GM18909 (cell line): ENCODE measurements at regions not wholly inside any gene's neighbourhood (a gene's known extent, or its start where the extent isn't known, plus 50 kb on each side); places are given as distances from the start of the nearest gene placed in this dataset.
"Not testable (repeated sequence)": the region's sequence is repeated elsewhere in the genome, so short reads cannot be mapped to it uniquely, and the experiment has no call there.

Experiments
- ATAC-seq: cut with Tn5 transposase; IDR thresholded peaks from one replicate; pipeline ENCODE4 v1.9.1; 2021; ENCODE audit warnings: mild to moderate bottlenecking; ENCODE audit not compliant: unreplicated experiment, poor library complexity

DNA sequence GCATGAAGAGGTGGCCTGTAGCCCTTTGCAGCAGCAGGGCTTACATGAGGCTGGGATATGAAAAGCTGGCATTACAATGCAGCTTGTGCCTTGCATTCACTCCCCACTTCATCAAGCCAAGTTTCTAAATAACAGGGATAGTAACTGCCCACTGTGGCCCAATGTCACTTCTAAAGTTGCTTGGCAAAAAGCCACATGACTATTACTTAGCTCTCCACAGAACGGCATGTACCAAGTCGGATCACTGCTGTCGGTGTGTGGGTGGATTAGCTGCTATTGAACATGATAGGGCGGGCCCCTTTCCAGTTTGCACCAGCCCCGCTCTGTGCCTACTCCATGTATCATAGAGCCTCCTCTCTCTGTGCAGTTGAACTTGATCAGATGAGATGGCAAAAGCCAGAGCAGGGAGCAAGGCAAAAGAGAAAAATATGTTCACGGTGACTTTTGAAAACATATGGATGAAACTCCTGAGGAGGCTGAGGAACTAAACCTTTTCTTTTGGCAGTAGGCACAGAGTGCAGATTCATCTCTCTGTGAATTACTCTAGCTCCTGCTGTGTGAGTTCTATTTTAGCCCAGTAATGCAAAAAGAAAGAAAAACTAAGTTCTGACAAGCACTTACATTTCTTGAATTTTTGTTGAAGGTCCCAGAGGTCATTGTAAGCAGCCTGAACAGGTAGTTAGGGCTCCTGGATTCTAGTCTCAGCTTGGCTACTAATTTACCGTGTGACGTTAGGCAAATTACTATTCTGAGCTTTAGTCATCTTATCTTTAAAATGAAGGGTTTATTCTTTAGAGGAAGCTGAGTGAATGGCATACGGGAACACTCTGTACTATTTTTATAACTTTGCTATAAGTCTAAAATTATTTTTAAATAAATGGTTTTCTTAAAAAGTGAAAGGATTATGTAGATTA is 125.6 kb upstream of the NBPF9 start:
- not testable (repeated sequence) for ATAC-seq

DNA sequence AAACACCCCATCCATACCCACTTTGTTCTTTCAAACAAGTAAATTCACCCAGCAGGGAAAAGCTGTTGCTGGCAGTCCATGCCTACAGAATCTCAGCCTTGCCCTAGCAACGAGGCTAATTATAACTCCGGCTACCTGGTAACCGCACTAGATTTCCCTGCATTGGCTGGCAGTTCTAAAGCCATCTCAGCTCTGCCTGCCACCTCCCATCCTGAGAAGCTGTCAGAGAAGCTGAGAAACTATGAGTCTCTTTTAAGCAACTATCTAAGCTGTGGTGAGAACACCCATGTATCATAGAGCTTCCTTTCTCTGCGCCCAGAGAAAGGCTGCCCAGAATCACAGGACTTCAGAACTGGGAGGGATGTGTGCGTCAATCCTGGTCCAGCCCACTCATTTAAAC is 126.5 kb upstream of the NBPF9 start:
- ATAC-seq = not testable (repeated sequence)

DNA sequence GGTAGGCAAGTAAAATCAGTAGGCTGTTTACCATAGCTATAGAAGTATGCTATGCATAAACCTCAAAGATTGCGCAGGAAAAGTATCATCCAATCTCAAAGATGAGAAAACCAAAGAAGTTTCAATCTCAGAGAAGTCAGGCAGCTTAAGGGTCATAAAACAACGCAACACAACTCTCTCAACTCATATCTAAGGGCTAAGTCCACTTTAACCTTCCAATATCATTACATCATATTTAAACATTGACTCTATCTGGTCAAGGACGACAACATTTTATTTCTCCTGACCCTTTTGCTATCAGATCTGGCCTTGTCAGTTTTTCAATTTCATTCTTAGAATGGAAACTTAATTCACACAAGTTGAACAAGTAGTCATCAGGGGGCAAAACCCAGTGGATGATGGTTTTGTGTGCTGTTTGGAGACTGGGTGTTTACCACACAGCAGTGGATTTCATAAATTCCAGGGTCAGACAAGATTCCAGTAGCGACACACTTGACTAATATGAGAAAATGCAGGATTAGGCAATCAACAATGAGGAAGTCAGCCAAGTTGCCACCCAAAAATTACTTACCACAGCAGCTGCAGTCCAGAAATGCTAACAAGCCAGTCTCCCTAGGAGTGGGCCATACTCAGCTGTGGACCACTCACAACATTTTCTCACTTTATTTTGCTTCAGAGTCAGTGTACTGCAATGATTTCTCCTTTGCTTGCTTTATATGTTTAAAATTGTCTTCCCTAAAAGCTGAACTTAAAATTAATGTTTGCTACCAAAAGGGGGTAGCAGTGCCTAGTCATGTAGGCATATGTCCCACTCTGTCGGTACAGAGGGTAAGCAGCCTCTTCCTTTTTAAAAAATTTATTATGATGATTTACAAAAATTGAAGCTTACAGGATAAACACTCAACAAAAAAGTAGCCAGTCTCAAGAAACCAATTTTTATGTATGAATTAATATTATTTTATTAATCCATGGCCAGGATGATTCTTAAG is 131.9 kb upstream of the NBPF9 start:
- not testable (repeated sequence) for ATAC-seq

DNA sequence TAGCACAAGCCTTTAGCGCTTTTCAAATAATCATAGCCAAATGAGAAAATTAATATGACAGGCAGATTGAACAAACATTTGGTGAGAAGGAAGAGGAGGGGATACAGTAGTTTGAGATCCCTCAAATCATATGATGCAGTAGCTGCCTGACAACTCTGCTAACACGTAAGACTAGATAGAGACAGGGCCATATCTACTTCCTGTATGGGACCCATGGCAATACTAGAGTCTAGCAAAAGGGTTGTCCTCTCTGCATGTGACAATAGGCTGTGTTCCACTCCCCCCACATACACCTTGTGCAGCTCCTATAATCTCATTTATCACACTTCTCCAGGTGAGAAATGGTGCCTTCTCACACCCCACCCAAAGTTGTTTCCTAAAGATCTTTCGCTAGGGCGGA is 134.2 kb upstream of the NBPF9 start:
- ATAC-seq = not testable (repeated sequence)

DNA sequence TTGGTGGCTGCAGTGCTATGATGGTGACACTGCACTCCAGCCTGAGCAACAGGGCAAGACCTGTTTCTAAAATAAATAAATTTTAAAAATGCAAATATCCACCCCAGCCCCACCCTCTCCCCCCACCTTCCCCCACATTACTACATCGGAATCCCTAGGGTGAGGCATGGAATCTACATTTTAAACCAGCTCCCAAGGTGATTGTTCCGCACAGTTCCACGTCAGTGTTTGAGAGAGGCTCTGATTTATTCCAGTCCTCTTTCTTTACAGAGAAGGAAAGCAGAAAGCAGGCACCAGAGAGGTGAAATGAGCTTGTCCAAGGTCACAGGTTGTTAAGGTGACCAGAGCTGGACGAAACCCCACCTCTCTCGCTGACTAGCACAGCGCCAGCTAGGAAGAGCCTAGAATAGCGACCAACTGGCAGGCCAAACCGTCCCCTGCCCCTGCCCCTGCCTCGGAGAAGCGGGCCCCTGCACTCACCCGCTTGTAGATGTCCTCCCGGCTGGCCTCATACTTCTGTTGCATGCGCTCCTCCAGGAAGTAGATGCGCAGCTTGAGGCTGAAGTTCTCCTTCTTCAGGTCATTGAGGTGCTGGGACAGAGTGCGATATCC is 136.7 kb upstream of the NBPF9 start:
- not testable (repeated sequence) for ATAC-seq

DNA sequence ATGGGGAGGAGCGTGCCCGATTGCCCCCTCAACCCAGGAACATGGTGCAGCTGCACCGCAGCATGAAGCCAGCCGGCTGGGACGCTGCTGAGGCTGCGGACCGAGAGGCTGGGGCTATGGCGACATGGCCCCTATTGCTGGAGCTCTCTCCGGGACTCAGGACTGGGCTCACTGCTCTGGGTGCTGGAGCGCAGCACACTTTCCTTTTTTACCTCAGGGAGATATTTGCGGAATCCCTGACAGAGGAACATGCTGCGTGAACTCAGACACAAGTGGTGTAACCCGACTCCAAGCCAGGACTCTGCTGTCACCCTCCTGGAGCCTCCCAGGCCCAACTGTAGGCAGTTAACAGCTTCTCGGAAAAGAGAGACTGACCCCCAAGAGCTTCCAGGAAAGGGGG is 137.2 kb upstream of the NBPF9 start:
- ATAC-seq = not testable (repeated sequence)

DNA sequence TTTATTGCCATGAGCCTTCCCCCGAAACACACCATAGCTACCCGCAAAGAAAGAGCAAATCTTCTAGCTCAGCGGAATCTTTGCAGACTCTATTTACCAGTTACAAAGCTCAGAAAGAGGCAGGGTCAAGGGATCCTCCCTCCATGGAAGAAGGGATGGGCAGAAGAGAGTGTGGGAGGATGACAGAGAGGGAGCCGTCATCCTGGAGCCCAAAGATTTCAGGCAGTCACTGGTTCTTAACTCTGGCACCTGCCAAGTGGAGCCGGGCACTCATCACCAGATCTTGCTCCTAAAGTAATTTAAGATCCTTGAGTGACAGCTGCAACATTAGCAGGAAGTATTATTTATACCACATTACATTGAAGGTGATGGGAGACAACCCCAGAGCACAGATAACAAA is 137.9 kb upstream of the NBPF9 start:
- not testable (repeated sequence) for ATAC-seq

DNA sequence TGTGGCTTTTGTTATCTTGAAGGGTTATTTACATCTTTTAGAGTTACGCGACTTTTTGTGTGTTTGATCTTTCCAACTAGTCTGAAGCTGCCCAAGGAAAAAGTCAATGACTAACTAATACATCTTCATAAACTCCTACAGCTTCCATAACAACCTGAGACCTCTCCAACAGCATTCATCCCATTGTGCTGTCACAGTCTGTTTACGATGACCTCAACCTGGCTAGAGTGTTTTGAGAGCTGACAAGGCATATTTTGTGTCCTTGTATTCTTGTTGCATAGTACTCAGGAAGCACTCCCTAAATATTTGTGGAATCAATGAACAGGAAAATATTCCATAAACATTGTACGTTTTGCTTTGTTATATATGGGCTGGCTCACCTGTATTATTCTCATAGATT is 140.2 kb upstream of the NBPF9 start:
- ATAC-seq = not testable (repeated sequence)

DNA sequence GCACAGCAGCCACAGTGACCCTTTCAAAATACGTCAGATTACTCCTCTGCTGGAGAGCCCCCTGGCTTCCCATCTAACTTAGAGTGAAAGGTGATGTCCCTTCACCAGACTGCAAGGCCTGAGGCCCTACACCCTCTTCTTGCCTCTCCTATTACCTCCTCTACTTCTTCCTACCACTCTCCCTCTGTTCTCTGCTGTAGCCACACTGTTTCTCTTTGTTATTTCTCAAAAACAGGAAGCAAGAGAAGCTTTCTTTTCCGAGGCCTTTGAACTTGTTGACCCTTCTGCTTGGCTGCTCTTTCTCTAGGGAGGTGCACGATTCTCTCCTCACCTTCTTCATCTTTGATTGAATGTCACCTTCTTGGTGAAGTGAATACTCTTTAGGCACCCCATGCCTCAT is 141.3 kb upstream of the NBPF9 start:
- not testable (repeated sequence) for ATAC-seq

DNA sequence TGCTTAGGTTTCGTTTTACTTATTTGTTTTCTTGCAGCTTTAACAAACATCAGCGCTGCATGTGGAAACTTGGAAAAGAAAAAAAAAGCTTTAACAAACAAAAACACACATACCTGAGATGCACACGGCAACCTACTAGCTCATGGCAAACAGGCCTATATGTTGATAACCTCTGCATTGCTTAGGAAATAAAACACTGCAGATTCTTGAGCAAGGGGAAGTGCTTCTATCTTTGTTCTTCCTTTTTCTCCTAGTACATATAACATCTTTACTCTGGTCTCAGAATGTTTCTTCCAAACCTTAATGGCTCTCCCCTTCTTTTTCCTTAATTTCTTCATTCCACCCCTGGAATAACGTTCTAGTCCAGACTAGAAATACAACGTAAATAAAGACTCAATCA is 142.9 kb upstream of the NBPF9 start:
- ATAC-seq = not testable (repeated sequence)

DNA sequence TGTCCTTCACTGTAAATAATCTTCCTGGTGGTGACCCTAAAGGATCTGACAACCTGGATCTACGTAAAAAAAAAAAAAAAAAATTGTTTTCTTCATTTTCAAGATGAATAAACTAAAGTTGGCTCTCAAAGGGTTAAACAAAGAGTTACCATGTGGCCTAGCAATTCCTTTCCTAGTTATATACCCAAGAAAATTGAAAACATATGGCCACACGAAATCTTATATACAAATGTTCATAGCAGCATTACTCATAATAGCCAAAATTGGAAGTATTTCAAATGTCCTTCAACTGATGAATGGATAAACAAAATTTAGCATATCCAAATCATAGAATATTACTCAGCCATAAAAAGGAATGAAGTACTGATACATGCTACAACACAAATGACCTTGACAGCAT is 145.3 kb upstream of the NBPF9 start:
- ATAC-seq = not testable (repeated sequence)

DNA sequence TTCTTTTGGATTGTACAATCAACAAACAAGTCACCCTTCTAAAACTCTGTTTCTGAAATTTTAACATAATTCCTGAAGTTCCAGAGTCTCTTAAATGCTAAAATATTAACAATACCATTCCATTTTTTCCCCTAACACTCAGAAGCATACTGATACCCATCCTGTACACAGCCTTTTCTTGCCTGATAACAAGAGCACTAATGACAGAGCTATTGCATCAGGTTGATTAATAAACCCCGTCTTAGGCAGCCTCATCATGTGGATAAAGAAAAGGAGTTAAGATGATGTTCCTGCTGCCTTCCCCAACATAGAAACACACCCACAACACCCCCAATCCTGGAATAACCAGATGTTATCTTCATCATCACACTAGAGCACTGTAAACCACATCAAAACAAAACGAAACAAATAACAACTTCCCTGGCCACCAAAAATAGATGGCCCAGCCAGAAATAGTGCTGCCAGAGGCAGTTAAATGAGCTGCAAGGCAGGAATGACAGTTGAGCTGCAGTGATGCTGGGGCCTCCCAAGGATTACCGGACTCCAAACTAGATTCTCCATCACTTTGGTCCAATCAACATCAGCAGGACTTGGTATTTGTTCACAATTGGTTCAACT is 146.6 kb upstream of the NBPF9 start:
- not testable (repeated sequence) for ATAC-seq

DNA sequence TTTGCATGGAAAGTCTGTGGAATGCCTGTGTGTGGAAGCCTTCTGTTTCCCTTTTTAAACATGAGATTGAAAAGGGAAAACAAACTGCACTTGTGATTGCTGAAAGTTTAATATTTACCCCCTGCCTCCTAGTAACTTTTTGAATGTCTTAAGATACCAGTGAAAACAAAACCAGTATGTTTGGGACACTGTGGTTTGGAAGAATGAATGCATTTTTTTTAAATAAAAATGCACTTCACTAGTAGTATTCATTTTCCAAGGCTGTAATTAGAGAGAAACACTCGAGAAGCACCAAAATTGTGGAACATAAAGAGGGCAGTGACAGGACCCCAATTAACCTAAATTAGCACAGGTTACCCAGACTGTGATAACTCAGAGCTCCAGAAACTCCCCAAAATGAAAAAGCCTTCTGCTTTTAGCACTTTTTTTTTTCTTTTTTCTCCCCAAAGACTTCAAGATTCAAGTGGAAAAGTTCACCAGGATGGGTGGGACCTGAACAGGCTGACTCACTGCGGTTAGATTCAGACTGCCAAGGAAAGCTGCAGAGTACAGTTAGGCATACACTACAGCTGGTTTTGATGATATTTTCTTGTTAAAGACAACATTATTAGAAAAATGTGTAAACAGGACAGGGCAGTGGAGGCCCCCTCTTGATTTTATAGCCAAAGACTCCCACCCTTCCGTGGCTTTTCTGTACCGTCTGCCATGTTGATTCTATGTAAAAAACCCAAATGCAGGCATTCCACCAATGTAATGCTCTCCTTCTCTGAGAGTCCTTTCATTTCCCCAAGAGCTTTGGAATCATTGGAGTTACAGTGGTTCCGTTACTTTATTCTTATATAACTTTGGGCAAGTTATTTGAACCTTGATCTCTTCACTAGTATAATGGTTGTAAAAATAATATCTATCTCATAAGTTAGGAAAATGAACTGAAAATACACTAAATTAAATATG is 151.8 kb upstream of the NBPF9 start:
- ATAC-seq = not testable (repeated sequence)

DNA sequence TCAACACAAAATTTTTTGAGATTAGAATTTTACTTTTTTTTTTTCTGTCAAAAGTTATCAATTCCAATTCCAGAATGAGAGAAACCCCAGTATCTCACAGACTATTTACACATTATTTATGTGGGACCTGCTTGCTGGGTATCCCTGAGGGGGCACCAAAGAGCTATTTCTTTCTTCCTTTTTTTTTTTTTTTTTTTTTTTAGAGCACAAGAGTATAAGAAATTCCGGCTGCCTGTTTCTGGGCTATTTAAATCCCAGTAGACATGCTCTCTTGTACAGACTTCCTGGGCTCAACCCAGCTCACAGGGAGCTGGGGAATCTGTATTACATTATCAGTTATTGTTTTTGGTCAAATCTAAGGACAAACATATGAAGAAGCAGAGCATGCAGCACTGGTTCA is 156.9 kb upstream of the NBPF9 start:
- ATAC-seq = not testable (repeated sequence)

DNA sequence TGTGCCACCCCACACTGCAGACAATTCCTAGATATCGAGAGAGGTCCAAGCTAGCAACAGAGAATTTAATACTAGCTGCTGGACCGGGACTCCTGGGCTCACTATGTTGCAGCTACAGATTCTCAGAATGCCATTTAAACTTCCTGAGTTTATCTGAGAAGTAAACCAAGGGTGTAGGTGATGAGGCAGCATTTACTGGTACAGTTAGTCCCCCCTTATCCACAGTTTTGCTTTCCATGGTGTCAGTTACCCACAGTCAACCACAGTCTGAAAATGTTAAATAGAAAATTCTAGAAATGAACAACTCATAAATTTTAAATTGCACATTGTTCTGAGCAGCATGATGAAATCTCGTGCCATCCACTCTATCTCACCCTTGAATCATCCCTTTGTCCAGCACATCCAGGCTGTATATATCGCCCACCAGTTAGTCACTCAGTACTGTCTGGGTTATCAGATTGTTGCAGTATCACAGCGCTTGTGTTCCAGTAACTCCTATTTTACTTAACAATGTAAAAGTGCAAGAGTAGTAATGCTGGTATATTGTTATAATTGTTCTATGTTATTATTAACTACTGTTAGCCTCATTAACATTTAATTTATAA is 157.5 kb upstream of the NBPF9 start:
- ATAC-seq = not testable (repeated sequence)

DNA sequence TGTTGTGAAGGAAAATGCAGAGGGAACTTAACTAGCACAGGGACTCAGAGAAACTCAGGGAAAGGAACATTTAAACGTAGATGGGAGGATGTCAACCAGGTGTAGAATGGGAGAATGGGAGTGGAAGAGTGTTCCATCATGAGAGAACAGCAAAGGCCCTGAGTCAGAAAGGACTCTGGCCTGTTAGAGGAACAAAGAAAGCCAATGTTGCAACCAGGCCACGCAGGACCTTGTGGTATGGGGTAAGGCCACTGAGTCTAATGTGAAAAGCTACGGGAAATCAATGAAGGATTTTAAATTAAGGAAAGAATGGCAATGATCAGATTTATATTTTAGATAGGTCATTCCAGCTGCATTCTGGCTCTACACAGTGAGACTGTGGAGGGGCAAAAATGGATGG is 163.9 kb upstream of the NBPF9 start:
- ATAC-seq = not testable (repeated sequence)

DNA sequence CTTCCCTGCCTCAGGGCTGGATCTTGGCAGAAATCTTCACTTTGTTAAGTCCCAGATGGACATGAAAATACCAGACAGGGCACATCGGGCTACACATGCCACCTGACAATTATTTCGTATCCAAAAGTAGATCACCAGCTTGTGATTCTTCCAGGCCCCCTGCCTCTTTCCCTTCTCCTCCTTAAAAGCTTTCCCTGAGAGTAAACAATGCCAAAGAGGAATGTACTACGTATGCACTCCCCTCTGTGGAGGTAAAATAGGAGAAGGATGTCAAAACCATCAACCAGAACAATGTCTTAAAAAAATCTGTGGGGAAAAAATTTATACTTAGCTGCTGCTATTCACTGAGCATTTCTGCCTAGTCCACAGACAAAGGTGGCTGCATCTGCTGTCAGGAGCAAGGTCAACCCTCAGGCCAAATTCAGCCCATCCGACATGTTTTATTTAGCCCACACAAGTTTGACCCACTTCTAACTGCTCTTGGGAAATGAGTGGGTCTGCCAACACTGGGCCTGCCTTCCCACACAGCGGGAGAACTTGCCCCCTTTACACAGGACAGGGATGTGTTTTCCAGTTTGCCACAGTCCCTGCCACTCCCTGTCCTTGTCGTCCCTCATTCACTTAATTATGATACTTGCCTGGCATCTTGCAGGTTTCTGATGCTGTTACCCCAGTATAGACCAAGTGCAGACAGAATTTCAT is 165.8 kb upstream of the NBPF9 start:
- ATAC-seq = not testable (repeated sequence)

DNA sequence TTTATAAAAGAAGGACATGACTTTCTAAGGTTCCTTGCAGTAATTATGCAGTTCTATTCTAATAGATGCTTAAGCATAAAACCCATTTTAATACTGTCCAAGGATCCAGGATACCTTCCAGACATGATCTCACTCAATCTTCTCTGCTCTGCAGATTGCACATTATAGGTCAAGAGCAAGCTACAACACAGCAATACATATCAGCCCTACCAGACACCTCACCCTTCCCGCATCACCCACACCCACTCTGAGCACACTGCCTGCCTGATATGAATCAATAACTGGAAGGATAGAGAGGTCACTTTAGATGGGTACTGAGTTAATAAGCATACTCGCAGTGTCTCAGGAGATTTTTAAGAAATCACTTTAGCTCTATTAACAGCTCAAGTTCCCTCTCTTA is 166.5 kb upstream of the NBPF9 start:
- not testable (repeated sequence) for ATAC-seq
